Neutrophil (primary cell): ENCODE measurements at regions not wholly inside any gene's neighbourhood (a gene's known extent, or its start where the extent isn't known, plus 50 kb on each side); places are given as distances from the start of the nearest gene placed in this dataset.

Experiments
- H3K27ac ChIP-seq: fragments of 200-600 bp; sonication (generic); 2 replicates; pipeline ENCODE4 v1.5.1; 2016; ENCODE audit warnings: mild to moderate bottlenecking, moderate library complexity
- H3K27me3 ChIP-seq: fragments of 200-600 bp; sonication (generic); 2 replicates; pipeline ENCODE4 v1.6.0; 2016; ENCODE audit warnings: mild to moderate bottlenecking
- H3K36me3 ChIP-seq: fragments of 200-600 bp; sonication (generic); 2 replicates; pipeline ENCODE4 v1.5.1; 2017
- H3K4me1 ChIP-seq, 2 experiments: fragments of 200-600 bp in 1 of 2; sonication (generic) in 1 of 2; 1 replicate in 1 of 2; 2 replicates in 1 of 2; pipeline versions ENCODE4 v1.5.1 to v1.6.1; 2013 to 2016; ENCODE audit warnings: low read depth in 1 of 2, low read length in 1 of 2, mild to moderate bottlenecking in 1 of 2, moderate library complexity in 1 of 2; ENCODE audit not compliant: control insufficient read depth in 1 of 2, insufficient read depth in 1 of 2
- H3K4me3 ChIP-seq, 2 experiments: fragments of 200-600 bp in 1 of 2; sonication (generic) in 1 of 2; 1 replicate in 1 of 2; 2 replicates in 1 of 2; pipeline ENCODE4 v1.5.1; 2013 to 2016; ENCODE audit warnings: low read depth in 1 of 2, low read length in 1 of 2, mild to moderate bottlenecking in 1 of 2, moderate library complexity in 1 of 2
- H3K9me3 ChIP-seq: fragments of 200-600 bp; sonication (generic); 2 replicates; pipeline ENCODE4 v1.5.1; 2016
- CTCF ChIP-seq: fragments of 200-600 bp; sonication (generic); IDR thresholded peaks from 2 replicates; pipeline ENCODE4 v1.5.1; 2016; ENCODE audit warnings: antibody characterized with exemption

GRCh38 chr11:70725278-70725677 is 326.9 kb downstream of the CTTN start:
- Histone ChIP-seq H3K27me3 (peaks cover 6% of the 10 kb centered on the region), H3K9me3 (no peaks in the 10 kb centered on the region), H3K27ac (no peak overlapping the region), H3K4me1 (no peaks in the 10 kb centered on the region), H3K4me3 (no peak overlapping the region), H3K36me3 (no peaks in the 10 kb centered on the region)
- no peak for TF ChIP-seq CTCF

DNA sequence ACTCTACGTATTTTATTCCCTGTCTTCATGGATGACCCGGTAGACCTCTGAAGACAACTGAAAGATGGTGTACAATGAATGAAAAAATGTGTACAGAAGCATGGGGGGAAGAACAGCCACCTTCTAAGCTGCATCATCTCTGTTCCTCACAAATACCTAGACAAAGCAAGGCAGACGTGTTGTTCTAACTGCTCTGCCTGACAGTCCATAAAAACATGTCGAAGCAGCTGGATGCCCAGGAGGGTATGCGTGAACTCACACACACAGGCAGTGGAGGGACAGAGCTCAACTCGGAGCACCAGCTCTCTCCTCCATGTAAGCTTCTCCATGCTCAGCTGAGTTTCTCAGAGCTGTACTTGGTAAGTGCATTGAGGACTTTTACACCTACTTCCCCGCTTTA is 327.4 kb downstream of the CTTN start:
- Histone ChIP-seq H3K9me3 (no peaks in the 10 kb centered on the region), H3K4me1 (no peaks in the 10 kb centered on the region), H3K27ac (no peak overlapping the region), H3K27me3 (peaks cover 6% of the 10 kb centered on the region), H3K36me3 (no peaks in the 10 kb centered on the region), H3K4me3 (no peak overlapping the region)
- no peak for TF ChIP-seq CTCF

- Histone ChIP-seq H3K27me3 (peaks cover 6% of the 10 kb centered on the region), H3K36me3 (no peaks in the 10 kb centered on the region), H3K4me3 (no peak overlapping the region), H3K27ac (no peak overlapping the region), H3K9me3 (no peaks in the 10 kb centered on the region), H3K4me1 (no peaks in the 10 kb centered on the region)
- TF ChIP-seq CTCF: no peak
These were observed 328.7 kb downstream of the CTTN start for GRCh38 chr11:70727021-70727420.

DNA sequence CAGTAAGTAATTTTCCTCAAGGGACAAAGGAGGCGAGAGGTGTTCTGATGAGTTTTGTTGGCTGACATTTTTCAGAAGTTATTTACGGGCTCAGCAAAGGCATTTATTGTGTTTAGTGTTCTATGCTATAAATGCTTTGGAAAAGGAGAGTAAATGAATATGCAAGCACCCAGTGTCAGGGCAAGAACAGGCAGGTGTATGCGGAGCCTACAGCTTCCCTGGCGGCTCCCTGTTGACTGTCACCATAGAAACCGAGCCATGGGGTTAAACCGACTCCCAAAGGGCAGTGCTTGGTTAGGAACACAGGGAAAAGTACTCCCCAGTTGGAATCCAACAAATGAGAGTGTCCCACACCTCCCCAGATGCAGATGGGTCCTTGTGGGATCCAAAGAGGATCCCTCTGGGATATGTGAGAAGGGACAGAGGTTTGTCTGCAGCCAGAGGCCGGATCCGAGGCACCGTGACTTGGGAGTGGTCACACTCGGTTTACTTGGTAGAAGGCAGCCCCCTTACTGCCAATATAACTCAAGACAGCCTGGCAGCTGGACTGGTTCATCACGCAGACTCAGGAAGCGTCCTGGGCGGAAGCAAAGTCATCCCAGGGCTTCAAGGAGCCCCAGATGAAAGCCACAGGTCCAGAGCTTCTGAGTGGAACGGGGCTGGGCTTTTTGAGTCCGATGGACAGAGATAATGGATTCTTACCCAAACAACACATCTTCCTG is 329.7 kb downstream of the CTTN start:
- peaks cover 4% of the 10 kb centered on the region for H3K27me3 ChIP-seq
- H3K36me3 ChIP-seq: no peaks in the 10 kb centered on the region
- H3K4me1 ChIP-seq: no peaks in the 10 kb centered on the region
- no peak overlapping the region for H3K4me3 ChIP-seq
- no peak for TF ChIP-seq CTCF
- no peak overlapping the region for H3K27ac ChIP-seq
- no peaks in the 10 kb centered on the region for H3K9me3 ChIP-seq

- H3K9me3 ChIP-seq: no peaks in the 10 kb centered on the region
- no peak for TF ChIP-seq CTCF
These were observed 331.6 kb downstream of the CTTN start for GRCh38 chr11:70729949-70730348.

More at GRCh38 chr11:70729949-70730348, 331.6 kb downstream of the CTTN start:
- Histone ChIP-seq H3K4me1 (no peaks in the 10 kb centered on the region), H3K27me3 (no peaks in the 10 kb centered on the region), H3K4me3 (no peak overlapping the region), H3K36me3 (no peaks in the 10 kb centered on the region), H3K27ac (no peak overlapping the region)
